Heart left ventricle (tissue), 13 donors: ENCODE measurements at regions not wholly inside any gene's neighbourhood (a gene's known extent, or its start where the extent isn't known, plus 50 kb on each side); places are given as distances from the start of the nearest gene placed in this dataset.

Experiments
- POLR2A ChIP-seq, 2 donors: fragments of 450-650 bp; IDR thresholded peaks; one replicate each; pipeline ENCODE4 v1.6.1; 2017; ENCODE audit warnings: antibody characterized with exemption in 2 of 2, mild to moderate bottlenecking in 2 of 2, moderate library complexity in 2 of 2
- TF ChIP-seq, protein P1 (sequence below), 12 donors: fragments of 200-600 bp; sonication (generic) in 4 of 12; IDR thresholded peaks; one replicate each; pipeline versions ENCODE4 v1.5.0 to v1.8.0; 2018 to 2022; ENCODE audit warnings: antibody characterized with exemption in 12 of 12, mild to moderate bottlenecking in 5 of 12
- donor health status: ischemic (EF 13 %, LVEDD 7.1; RV severe dilation, severe dysfunction).
- donor health status: DM: no; HTN: yes; CAD: no.
- donor health status: DM: no; HTN: no; CAD: no.
- donor health status: ischemic (EF 25% LVEDD 6.9; RV normal size, moderate dysfunction).
- donor health status: ischemic (EF 25% LVEDD 5.7; RV mildly dilated, moderate dysfunction).
- donor health status: ischemic (EF 35%, LVEDD 5.7; RV mildly dilated, moderate dysfunction).
- donor health status: nonischemic (EF 11% LVEDD 7.7; RV severe dilation, severe dysfunction).
- donor health status: DM: yes; HTN: yes; CAD: no.
- donor health status: PGD.
- donor health status: ischemic (EF 29% LVEDD 5.4; RV normal size, mild dysfunction).
- donor health status: nonischemic (EF 23%, LVEDD 6.1; RV moderate dilation, normal function).

DNA sequence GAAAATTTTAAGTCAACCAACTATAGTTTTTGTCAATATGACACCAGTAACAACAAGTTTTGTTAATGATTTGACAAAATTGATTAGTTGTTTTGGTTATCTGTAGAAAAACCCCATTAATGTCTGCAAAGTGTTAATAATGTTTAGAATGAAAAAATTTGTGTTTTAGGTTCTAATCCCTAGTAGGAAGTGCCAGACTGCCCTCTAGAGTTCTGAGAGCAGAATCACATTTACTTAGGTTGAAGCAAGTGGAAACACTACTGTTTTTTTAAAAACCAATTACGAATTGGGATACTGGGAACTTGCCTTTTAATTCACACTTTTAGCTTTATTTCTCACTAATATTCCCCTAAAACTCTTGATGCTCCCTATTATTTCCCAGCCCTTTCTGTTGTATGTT is 101.1 kb upstream of the CYLC1 start:
- TF ChIP-seq POLR2A (IDR thresholded peaks at IDR 0.05) = no peak
- TF ChIP-seq, protein P1, sequence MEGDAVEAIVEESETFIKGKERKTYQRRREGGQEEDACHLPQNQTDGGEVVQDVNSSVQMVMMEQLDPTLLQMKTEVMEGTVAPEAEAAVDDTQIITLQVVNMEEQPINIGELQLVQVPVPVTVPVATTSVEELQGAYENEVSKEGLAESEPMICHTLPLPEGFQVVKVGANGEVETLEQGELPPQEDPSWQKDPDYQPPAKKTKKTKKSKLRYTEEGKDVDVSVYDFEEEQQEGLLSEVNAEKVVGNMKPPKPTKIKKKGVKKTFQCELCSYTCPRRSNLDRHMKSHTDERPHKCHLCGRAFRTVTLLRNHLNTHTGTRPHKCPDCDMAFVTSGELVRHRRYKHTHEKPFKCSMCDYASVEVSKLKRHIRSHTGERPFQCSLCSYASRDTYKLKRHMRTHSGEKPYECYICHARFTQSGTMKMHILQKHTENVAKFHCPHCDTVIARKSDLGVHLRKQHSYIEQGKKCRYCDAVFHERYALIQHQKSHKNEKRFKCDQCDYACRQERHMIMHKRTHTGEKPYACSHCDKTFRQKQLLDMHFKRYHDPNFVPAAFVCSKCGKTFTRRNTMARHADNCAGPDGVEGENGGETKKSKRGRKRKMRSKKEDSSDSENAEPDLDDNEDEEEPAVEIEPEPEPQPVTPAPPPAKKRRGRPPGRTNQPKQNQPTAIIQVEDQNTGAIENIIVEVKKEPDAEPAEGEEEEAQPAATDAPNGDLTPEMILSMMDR (IDR thresholded peaks at IDR 0.05) = peak in 3 of 12 donors; percentile 15 to 26 (median 16)
